GM10266 (cell line): ENCODE measurements at regions not wholly inside any gene's neighbourhood (a gene's known extent, or its start where the extent isn't known, plus 50 kb on each side); places are given as distances from the start of the nearest gene placed in this dataset.

Experiments
- DNase-seq: peaks from one replicate; pipeline ENCODE4 v3.0.0; 2012; ENCODE audit errors: extremely low spot score
- TF ChIP-seq, protein P1 (sequence below): IDR thresholded peaks from 2 replicates; pipeline ENCODE4 v1.5.1; 2012; ENCODE audit warnings: mild to moderate bottlenecking, low read depth; ENCODE audit not compliant: control insufficient read depth, insufficient read depth; ENCODE audit errors: missing control alignments

- DNase-seq: no peak
- TF ChIP-seq, protein P1, sequence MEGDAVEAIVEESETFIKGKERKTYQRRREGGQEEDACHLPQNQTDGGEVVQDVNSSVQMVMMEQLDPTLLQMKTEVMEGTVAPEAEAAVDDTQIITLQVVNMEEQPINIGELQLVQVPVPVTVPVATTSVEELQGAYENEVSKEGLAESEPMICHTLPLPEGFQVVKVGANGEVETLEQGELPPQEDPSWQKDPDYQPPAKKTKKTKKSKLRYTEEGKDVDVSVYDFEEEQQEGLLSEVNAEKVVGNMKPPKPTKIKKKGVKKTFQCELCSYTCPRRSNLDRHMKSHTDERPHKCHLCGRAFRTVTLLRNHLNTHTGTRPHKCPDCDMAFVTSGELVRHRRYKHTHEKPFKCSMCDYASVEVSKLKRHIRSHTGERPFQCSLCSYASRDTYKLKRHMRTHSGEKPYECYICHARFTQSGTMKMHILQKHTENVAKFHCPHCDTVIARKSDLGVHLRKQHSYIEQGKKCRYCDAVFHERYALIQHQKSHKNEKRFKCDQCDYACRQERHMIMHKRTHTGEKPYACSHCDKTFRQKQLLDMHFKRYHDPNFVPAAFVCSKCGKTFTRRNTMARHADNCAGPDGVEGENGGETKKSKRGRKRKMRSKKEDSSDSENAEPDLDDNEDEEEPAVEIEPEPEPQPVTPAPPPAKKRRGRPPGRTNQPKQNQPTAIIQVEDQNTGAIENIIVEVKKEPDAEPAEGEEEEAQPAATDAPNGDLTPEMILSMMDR: no peak
Measured at GRCh38 chr6:1108198-1108597, 203.7 kb upstream of the FOXQ1 start.

GRCh38 chr6:1107578-1107977 is 204.3 kb upstream of the FOXQ1 start:
- no peak for DNase-seq
- TF ChIP-seq, protein P1: no peak

- TF ChIP-seq, protein P1: no peak
- no peak for DNase-seq
Measured at GRCh38 chr6:1105833-1106400, 206.0 kb upstream of the FOXQ1 start.

GRCh38 chr6:1104988-1105670 is 206.8 kb upstream of the FOXQ1 start:
- TF ChIP-seq, protein P1: no peak

GRCh38 chr6:1103945-1104623 is 207.8 kb upstream of the FOXQ1 start:
- TF ChIP-seq, protein P1: no peak
- no peak for DNase-seq

More at GRCh38 chr6:1104988-1105670, 206.8 kb upstream of the FOXQ1 start:
- DNase-seq: no peak

DNA sequence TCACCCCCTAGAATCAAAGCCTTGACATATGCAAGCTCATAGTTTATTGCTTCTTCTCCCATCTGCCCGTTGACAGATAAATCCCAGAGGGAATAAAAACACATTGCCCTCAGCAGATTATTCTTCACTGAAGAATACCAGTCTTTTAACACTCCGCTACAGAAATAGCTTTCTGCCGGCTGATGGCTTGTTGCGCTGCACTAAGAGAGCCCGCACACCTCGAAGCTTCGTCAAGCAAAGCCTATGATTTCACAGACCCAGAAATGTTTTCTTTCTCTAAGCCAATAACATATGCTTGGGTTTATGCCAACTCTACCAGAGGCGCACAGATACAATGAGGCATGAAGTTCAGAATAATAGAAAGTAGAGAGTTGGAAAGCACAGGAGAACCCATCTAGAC is 208.9 kb upstream of the FOXQ1 start:
- no peak for DNase-seq
- TF ChIP-seq, protein P1: no peak

DNA sequence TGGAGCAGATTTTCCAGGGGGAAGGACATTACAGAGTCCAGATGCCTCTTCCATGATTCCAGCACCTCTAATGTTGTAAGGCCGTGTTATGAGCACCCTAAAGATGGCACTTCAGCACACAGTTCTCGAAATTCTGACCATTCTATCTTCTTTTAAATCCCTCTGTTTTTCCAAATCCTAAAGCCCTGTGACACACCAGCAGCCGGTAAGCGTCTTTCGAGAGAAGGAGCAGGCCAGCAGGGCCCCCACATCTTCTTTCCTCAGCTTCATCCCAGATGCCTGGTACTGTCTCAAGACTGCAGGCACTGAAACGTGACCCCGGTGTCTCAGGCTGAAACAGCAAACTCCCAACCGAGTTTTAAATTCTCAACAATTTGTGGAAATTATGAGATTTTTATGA is 211.6 kb upstream of the FOXQ1 start:
- no peak for DNase-seq
- TF ChIP-seq, protein P1: no peak
